GM23248 (cell line): ENCODE measurements at regions not wholly inside any gene's neighbourhood (a gene's known extent, or its start where the extent isn't known, plus 50 kb on each side); places are given as distances from the start of the nearest gene placed in this dataset.
A peak's percentile ranks its signal among the peaks of the same experiment; 100 is the strongest.
"Not testable (repeated sequence)": the region's sequence is repeated elsewhere in the genome, so short reads cannot be mapped to it uniquely, and the experiment has no call there.

ENCODE experiments used
- DNase-seq: peaks from one replicate; pipeline ENCODE4 v3.0.0-alpha.2; 2015
- H2AFZ ChIP-seq: fragments of 200-600 bp; sonication (generic); 2 replicates; pipeline ENCODE4 v1.6.1; 2016; ENCODE audit warnings: antibody characterized with exemption
- H3F3A ChIP-seq: fragments of 200-600 bp; sonication (generic); 2 replicates; pipeline ENCODE4 v1.6.1; 2016; ENCODE audit warnings: mild to moderate bottlenecking, antibody characterized with exemption, mixed run types; ENCODE audit not compliant: insufficient read depth
- H3K27ac ChIP-seq: fragments of 200-600 bp; sonication (generic); 2 replicates; pipeline ENCODE4 v1.5.1; 2016; ENCODE audit warnings: mild to moderate bottlenecking
- H3K27me3 ChIP-seq: fragments of 200-600 bp; sonication (generic); replicated peaks from 2 replicates; pipeline ENCODE4 v1.6.1; 2016; ENCODE audit warnings: mild to moderate bottlenecking; ENCODE audit not compliant: insufficient read depth
- H3K36me3 ChIP-seq: fragments of 200-600 bp; sonication (generic); 2 replicates; pipeline ENCODE4 v1.6.1; 2016; ENCODE audit warnings: low read depth, mild to moderate bottlenecking
- H3K4me1 ChIP-seq: fragments of 200-600 bp; sonication (generic); 2 replicates; pipeline ENCODE4 v1.6.1; 2016; ENCODE audit warnings: mild to moderate bottlenecking; ENCODE audit not compliant: insufficient read depth
- H3K4me2 ChIP-seq: fragments of 200-600 bp; sonication (generic); one replicate; pipeline ENCODE4 v1.6.1; 2016; ENCODE audit warnings: mild to moderate bottlenecking; ENCODE audit not compliant: unreplicated experiment
- H3K4me3 ChIP-seq: fragments of 200-600 bp; sonication (generic); 2 replicates; pipeline ENCODE4 v1.5.1; 2016; ENCODE audit warnings: mild to moderate bottlenecking
- H3K79me2 ChIP-seq: fragments of 200-600 bp; sonication (generic); 2 replicates; pipeline ENCODE4 v1.6.1; 2016; ENCODE audit warnings: mild to moderate bottlenecking; ENCODE audit not compliant: insufficient read depth
- H3K9ac ChIP-seq: fragments of 200-600 bp; sonication (generic); 2 replicates; pipeline ENCODE4 v1.6.1; 2016; ENCODE audit warnings: mild to moderate bottlenecking
- H3K9me2 ChIP-seq: fragments of 200-600 bp; sonication (generic); 2 replicates; pipeline ENCODE4 v1.6.1; 2016; ENCODE audit warnings: mixed run types, mild to moderate bottlenecking, moderate library complexity; ENCODE audit not compliant: insufficient read depth
- H3K9me3 ChIP-seq: fragments of 200-600 bp; sonication (generic); one replicate; pipeline ENCODE4 v1.6.1; 2017; ENCODE audit warnings: low read depth
- H4K20me1 ChIP-seq: fragments of 200-600 bp; sonication (generic); 2 replicates; pipeline ENCODE4 v1.6.0; 2016; ENCODE audit not compliant: insufficient read depth
- EZH2 ChIP-seq: fragments of 200-600 bp; sonication (generic); IDR thresholded peaks from 2 replicates; pipeline ENCODE4 v1.6.1; 2018; ENCODE audit warnings: antibody characterized with exemption, mild to moderate bottlenecking; ENCODE audit not compliant: insufficient read depth, poor library complexity, severe bottlenecking
- EZH2phosphoT487 ChIP-seq: fragments of 200-600 bp; sonication (generic); IDR thresholded peaks from 2 replicates; pipeline ENCODE4 v1.6.1; 2018; ENCODE audit warnings: antibody characterized with exemption, moderate library complexity, mild to moderate bottlenecking, low read depth; ENCODE audit not compliant: insufficient read depth
- WGBS, 2 experiments: methylation state at CpG; one replicate each; pipeline ENCODE4 v1.1.6; 2015 to 2017; ENCODE audit warnings: low lambda C conversion rate in 2 of 2, low coverage in 1 of 2; ENCODE audit errors: missing lambda C conversion rate in 2 of 2; 5-methylcytosine and 5-hydroxymethylcytosine counted together
- in situ Hi-C: fragments of 300-500 bp; cut with MboI; formaldehyde crosslinking; loops from 2 replicates; pipeline ENCODE4 v1.15.0; 2020

- Histone ChIP-seq H3K79me2 (no peaks in the 10 kb centered on the region), H3K4me3 (no peak overlapping the region), H3K4me2 (no peak overlapping the region), H3K27me3 (no peaks in the 10 kb centered on the region), H2AFZ (no peak overlapping the region), H3K36me3 (no peaks in the 10 kb centered on the region), H3K4me1 (no peaks in the 10 kb centered on the region), H3K9me3 (no peaks in the 10 kb centered on the region), H4K20me1 (no peaks in the 10 kb centered on the region), H3K9ac (no peak overlapping the region), H3F3A (no peaks in the 10 kb centered on the region), H3K27ac (no peak overlapping the region), H3K9me2 (0 out of 2 replicates have a peak, but pooled peaks cover 7% of the 10 kb centered on the region)
- in situ Hi-C loops = no loop called here
- no peak for DNase-seq
- WGBS, 2 experiments = 82 to 88% methylated on average over 3 of the region's 3 CpGs
- TF ChIP-seq EZH2phosphoT487 = no peak
- TF ChIP-seq EZH2 = no peak
Observed at GRCh38 chr16:80258407-80258806, 282.4 kb upstream of the DYNLRB2 start.

DNA sequence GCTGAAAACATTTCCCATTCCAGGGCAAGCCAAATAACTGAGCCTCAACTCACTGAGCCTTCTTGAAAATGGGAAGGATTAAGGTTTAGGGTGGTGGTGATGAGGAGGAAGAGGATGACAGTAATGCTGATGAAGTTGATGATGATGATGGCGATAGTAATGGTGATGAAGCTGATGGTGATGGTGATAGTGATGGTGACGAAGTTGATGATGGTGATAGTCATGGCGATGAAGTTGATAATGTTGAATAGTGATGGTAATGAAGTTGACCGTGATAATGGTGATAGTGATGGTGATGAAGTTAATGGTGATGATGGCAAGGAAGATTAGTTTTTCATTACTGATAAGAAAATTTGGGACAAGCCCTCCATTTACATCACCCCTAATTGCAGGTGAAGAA, 285.8 kb upstream of the DYNLRB2 start:
- Histone ChIP-seq H3K4me3 (no peak overlapping the region), H3K36me3 (no peaks in the 10 kb centered on the region), H3K27ac (no peak overlapping the region), H2AFZ (no peak overlapping the region), H3K27me3 (no peaks in the 10 kb centered on the region), H3K79me2 (no peaks in the 10 kb centered on the region), H3K9ac (no peak overlapping the region), H3K4me2 (no peak overlapping the region), H4K20me1 (no peaks in the 10 kb centered on the region), H3K4me1 (no peaks in the 10 kb centered on the region), H3K9me2 (0 out of 2 replicates have a peak, but pooled peaks cover 7% of the 10 kb centered on the region), H3F3A (no peaks in the 10 kb centered on the region), H3K9me3 (no peaks in the 10 kb centered on the region)
- no peak for TF ChIP-seq EZH2
- no peak for TF ChIP-seq EZH2phosphoT487
- in situ Hi-C loops = no loop called here
- no peak for DNase-seq
- WGBS, 2 experiments = 88% methylated on average over 4 of the region's 4 CpGs

DNA sequence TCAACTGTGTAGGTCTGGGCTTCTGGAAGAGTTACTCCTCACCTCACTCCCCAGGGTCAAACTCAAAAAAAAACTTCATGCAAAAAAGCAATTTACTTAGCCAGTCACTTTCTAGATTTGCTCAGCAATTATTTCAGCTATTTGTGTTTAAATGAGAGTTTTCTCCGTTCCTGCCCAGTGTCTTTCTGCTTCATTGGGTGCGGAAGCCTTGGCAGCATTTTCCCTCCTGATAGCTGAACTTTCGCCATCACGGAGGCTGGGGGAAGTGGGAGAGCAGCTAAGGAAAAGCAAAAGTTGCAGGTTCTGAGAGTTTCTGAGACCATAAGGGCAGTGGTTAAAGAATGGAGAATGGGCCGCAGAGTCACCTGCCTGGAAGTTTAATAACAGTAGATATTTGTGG, 287.1 kb upstream of the DYNLRB2 start:
- in situ Hi-C loops = no loop called here
- no peak for DNase-seq
- TF ChIP-seq EZH2phosphoT487 (no peak), EZH2 (no peak)

DNA sequence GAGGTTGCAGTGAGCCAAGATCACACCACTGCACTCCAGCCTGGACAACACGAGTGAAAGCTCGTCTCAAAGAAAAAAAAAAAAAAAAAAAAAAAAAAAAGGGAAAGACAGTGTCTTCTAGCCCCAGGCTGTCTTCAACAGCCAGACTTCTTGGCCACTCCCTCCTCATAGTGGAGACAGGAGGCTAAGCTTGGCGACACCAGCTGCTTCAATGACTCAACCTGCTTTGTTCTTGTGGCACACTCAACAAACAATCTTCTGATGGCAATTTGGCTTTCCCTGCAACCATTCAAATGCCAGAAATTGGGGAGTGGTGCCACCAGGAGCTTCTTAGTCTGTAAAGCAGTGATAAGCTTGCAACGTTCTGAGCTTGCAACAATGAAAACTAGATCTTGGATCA, 290.4 kb upstream of the DYNLRB2 start:
- in situ Hi-C loops = no loop called here
- Histone ChIP-seq H3K9me3 (no peaks in the 10 kb centered on the region), H4K20me1 (no peaks in the 10 kb centered on the region), H3K4me2 (no peak overlapping the region), H3K4me1 (no peaks in the 10 kb centered on the region), H3K27me3 (no peaks in the 10 kb centered on the region), H3K27ac (no peak overlapping the region), H3K9me2 (no peaks in the 10 kb centered on the region), H3K9ac (no peak overlapping the region), H3K79me2 (no peaks in the 10 kb centered on the region), H3K36me3 (no peaks in the 10 kb centered on the region), H3F3A (no peaks in the 10 kb centered on the region), H2AFZ (no peak overlapping the region), H3K4me3 (no peak overlapping the region)
- DNase-seq = peak; percentile 27
- 34 to 38% methylated on average over 3 to 4 of the region's 4 CpGs for WGBS, 2 experiments
- no peak for TF ChIP-seq EZH2phosphoT487
- no peak for TF ChIP-seq EZH2

More for the DNA sequence above, 287.1 kb upstream of the DYNLRB2 start:
- WGBS, 2 experiments = 59 to 66% methylated on average over 5 of the region's 5 CpGs
- H3K27ac ChIP-seq = no peak overlapping the region
- no peaks in the 10 kb centered on the region for H3K79me2 ChIP-seq
- no peaks in the 10 kb centered on the region for H3F3A ChIP-seq
- H4K20me1 ChIP-seq = no peaks in the 10 kb centered on the region
- H3K9me3 ChIP-seq = no peaks in the 10 kb centered on the region
- no peak overlapping the region for H3K9ac ChIP-seq
- no peak overlapping the region for H3K4me3 ChIP-seq
- H3K4me1 ChIP-seq = no peaks in the 10 kb centered on the region
- no peak overlapping the region for H2AFZ ChIP-seq
- no peaks in the 10 kb centered on the region for H3K27me3 ChIP-seq
- 0 out of 2 replicates have a peak, but pooled peaks cover 7% of the 10 kb centered on the region for H3K9me2 ChIP-seq
- H3K36me3 ChIP-seq = no peaks in the 10 kb centered on the region
- H3K4me2 ChIP-seq = no peak overlapping the region

DNA sequence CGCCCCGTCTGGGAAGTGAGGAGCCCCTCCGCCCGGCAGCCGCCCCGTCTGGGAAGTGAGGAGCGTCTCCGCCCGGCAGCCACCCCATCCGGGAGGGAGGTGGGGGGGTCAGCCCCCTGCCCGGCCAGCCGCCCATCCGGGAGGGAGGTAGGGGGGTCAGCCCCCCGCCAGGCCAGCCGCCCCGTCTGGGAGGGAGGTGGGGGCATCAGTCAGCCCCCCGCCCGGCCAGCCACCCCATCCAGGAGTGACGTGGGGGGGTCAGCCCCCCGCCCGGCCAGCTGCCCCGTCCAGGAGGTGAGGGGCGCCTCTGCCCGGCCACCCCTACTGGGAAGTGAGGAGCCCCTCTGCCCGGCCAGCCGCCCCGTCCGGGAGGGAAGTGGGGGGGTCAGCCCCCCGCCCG, 297.5 kb upstream of the DYNLRB2 start:
- H3K79me2 ChIP-seq, H3F3A ChIP-seq, H3K4me2 ChIP-seq, H3K9ac ChIP-seq, H3K4me1 ChIP-seq, H4K20me1 ChIP-seq, H3K9me2 ChIP-seq, H3K4me3 ChIP-seq, H3K27me3 ChIP-seq, in situ Hi-C loops, H3K27ac ChIP-seq, DNase-seq, H3K9me3 ChIP-seq, H3K36me3 ChIP-seq, H2AFZ ChIP-seq: not testable (repeated sequence)
- WGBS, 2 experiments = no CpG with 5 or more reads among the region's 30 CpGs

DNA sequence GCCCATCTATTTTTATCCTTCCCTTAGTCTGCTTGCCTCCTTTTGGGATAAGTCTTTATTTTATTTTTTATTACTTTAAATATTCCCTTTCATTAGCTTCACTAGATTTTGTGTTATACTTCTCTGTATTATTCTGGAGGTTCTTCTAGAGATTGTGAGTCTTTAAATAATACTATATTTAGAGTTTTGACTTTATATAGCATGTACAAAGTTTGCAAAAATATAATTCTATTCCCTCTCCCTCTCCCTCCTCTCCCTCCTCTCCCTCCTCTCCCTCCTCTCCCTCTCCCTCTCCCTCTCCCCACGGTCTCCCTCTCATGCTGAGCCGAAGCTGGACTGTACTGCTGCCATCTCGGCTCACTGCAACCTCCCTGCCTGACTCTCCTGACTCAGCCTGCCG, 298.5 kb upstream of the DYNLRB2 start:
- H3K4me3 ChIP-seq, H3K4me1 ChIP-seq, H3K79me2 ChIP-seq, H3K9me3 ChIP-seq, H3K27ac ChIP-seq, H2AFZ ChIP-seq, H3K4me2 ChIP-seq, in situ Hi-C loops, H4K20me1 ChIP-seq, DNase-seq, H3K36me3 ChIP-seq, H3K9ac ChIP-seq, H3F3A ChIP-seq, H3K9me2 ChIP-seq, H3K27me3 ChIP-seq: not testable (repeated sequence)
- 88 to 92% methylated on average over 4 of the region's 4 CpGs for WGBS, 2 experiments
